Mesothelial cell of epicardium (in vitro differentiated cells): ENCODE measurements at regions not wholly inside any gene's neighbourhood (a gene's known extent, or its start where the extent isn't known, plus 50 kb on each side); places are given as distances from the start of the nearest gene placed in this dataset.
A peak's percentile ranks its signal among the peaks of the same experiment; 100 is the strongest.

Experiments used
- DNase-seq, 2 experiments: peaks; one replicate each; pipeline ENCODE4 v3.0.0; 2021; ENCODE audit warnings: low spot score in 2 of 2; ENCODE audit not compliant: unreplicated experiment in 2 of 2
- H3K27ac Mint-ChIP-seq: 2 replicates; pipeline ENCODE4 v1.8.0; 2021; ENCODE audit warnings: mixed read lengths
- H3K27me3 Mint-ChIP-seq: 2 replicates; pipeline ENCODE4 v1.8.0; 2021; ENCODE audit warnings: low read depth, mixed read lengths
- H3K36me3 Mint-ChIP-seq: 2 replicates; pipeline ENCODE4 v1.8.0; 2021; ENCODE audit warnings: mixed read lengths
- H3K4me1 Mint-ChIP-seq: 2 replicates; pipeline ENCODE4 v1.8.0; 2021; ENCODE audit warnings: mixed read lengths
- H3K4me3 Mint-ChIP-seq: 2 replicates; pipeline ENCODE4 v1.8.0; 2021; ENCODE audit warnings: mild to moderate bottlenecking, moderate library complexity, mixed read lengths
- H3K9me3 Mint-ChIP-seq: 2 replicates; pipeline ENCODE4 v1.8.0; 2021; ENCODE audit warnings: mixed read lengths
- TF ChIP-seq, protein P1 (sequence below): fragments of 200-600 bp; sonication (generic); IDR thresholded peaks from one replicate; pipeline ENCODE4 v1.5.0; 2021; ENCODE audit warnings: antibody characterized with exemption; ENCODE audit not compliant: unreplicated experiment

- H3K4me1 Mint-ChIP-seq, result peaks cover 8% of the 10 kb centered on the region
- peaks cover 13% of the 10 kb centered on the region for H3K9me3 Mint-ChIP-seq
- no peaks in the 10 kb centered on the region for H3K27me3 Mint-ChIP-seq
- no peak overlapping the region for H3K4me3 Mint-ChIP-seq
- TF ChIP-seq, protein P1, sequence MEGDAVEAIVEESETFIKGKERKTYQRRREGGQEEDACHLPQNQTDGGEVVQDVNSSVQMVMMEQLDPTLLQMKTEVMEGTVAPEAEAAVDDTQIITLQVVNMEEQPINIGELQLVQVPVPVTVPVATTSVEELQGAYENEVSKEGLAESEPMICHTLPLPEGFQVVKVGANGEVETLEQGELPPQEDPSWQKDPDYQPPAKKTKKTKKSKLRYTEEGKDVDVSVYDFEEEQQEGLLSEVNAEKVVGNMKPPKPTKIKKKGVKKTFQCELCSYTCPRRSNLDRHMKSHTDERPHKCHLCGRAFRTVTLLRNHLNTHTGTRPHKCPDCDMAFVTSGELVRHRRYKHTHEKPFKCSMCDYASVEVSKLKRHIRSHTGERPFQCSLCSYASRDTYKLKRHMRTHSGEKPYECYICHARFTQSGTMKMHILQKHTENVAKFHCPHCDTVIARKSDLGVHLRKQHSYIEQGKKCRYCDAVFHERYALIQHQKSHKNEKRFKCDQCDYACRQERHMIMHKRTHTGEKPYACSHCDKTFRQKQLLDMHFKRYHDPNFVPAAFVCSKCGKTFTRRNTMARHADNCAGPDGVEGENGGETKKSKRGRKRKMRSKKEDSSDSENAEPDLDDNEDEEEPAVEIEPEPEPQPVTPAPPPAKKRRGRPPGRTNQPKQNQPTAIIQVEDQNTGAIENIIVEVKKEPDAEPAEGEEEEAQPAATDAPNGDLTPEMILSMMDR, result no peak
- no peak for DNase-seq
- H3K36me3 Mint-ChIP-seq, result peaks cover 6% of the 10 kb centered on the region
- H3K27ac Mint-ChIP-seq, result no peak overlapping the region
These were observed 131.1 kb upstream of the JUN start for GRCh38 chr1:58914925-58915324.

GRCh38 chr1:58917436-58917835 lies 133.6 kb upstream of the JUN start:
- DNase-seq, result no peak
- TF ChIP-seq, protein P1, result no peak
- Mint-ChIP-seq H3K36me3 (peaks cover 6% of the 10 kb centered on the region), H3K9me3 (peaks cover 13% of the 10 kb centered on the region), H3K27ac (no peak overlapping the region), H3K4me3 (no peak overlapping the region), H3K27me3 (no peaks in the 10 kb centered on the region), H3K4me1 (peaks cover 23% of the 10 kb centered on the region)

DNA sequence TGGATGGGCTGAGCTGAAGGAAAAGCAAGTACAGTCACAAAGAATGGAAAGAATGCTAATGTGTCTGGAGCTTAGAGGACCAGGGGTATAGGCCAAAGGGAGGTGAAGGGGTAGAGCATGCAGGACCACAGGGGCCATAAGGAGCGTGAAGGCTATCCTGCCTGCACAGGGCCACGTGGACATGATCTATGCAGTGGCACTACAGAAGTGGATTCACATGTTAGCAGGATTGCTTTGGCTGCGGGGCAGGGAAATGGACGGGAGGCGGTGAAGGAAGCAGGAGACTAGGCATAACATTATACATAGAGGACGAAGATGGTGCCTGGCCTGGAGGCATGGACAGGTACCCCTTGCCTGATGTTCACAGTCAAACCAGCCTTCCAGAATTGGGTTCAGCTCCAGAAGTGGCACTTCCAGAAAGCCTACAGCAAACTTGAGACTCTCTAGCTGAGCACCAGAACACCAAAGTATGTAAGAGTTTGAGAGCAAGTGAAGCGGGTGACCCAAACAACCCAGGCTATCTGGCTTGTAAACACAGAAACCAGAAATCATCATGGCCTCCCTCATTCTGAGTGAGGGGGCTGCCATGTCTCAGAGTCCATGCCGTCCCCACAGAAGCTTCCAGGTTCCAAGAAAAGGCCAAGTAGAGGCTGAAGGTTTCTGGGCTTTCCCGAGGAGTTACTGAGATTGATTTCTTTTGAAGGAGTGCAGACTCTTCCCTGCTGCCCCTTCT lies 135.5 kb upstream of the JUN start:
- TF ChIP-seq, protein P1, result no peak
- Mint-ChIP-seq H3K27me3 (no peaks in the 10 kb centered on the region), H3K4me3 (no peak overlapping the region), H3K27ac (no peak overlapping the region), H3K4me1 (peaks cover 35% of the 10 kb centered on the region), H3K36me3 (peaks cover 4% of the 10 kb centered on the region), H3K9me3 (peaks cover 7% of the 10 kb centered on the region)
- no peak for DNase-seq

DNA sequence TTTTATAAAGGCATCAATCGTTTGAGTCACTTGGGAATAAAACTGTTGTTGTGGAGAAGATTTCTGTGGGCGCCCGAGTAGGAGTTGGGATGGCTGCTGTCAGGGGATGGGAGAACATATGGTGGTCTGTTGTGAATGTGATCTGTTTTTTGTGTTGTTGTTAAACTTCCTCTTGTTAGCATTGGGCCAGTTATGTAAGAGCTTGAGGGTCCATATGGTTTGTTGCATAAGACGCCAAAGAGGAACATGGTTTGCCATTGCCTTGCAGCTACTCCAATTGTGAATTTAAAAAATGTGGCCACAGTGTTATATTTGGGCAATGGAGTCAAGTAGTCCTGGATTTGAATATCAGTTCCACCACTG lies 136.1 kb upstream of the JUN start:
- Mint-ChIP-seq H3K27ac (no peak overlapping the region), H3K36me3 (peaks cover 2% of the 10 kb centered on the region), H3K4me3 (no peak overlapping the region), H3K27me3 (no peaks in the 10 kb centered on the region), H3K9me3 (peaks cover 6% of the 10 kb centered on the region), H3K4me1 (peaks cover 35% of the 10 kb centered on the region)
- TF ChIP-seq, protein P1, result no peak
- no peak for DNase-seq

DNA sequence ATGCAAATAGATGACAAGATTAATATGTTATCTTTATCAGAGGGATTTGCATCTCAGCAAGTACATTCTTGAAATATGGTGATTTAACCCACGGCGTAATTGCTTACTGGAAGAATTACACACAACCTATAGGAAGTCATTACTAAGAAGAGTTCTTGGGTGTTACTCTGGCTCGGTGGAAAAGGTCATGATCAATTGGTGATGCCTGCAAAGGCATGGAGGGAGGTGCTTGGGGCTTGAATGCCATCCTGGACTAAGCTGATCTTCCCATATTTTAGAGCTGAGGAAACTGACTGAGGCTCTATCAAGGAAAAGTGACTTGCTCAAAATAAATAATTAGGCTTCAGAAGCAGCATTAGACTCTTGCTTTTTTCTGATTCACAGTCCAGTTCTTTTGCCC lies 137.5 kb upstream of the JUN start:
- no peak for DNase-seq
- Mint-ChIP-seq H3K27me3 (no peaks in the 10 kb centered on the region), H3K4me1 (peaks cover 40% of the 10 kb centered on the region), H3K27ac (peak overlapping the region; percentile 96), H3K36me3 (no peaks in the 10 kb centered on the region), H3K9me3 (no peaks in the 10 kb centered on the region), H3K4me3 (no peak overlapping the region)
- TF ChIP-seq, protein P1, result no peak
